GM13976 (cell line): ENCODE measurements at regions not wholly inside any gene's neighbourhood (a gene's known extent, or its start where the extent isn't known, plus 50 kb on each side); places are given as distances from the start of the nearest gene placed in this dataset.

Experiments used
- DNase-seq: peaks from one replicate; pipeline ENCODE4 v3.0.0; 2012; ENCODE audit warnings: low spot score
- in situ Hi-C: fragments of 300-500 bp; cut with MboI; formaldehyde crosslinking; loops from one replicate; pipeline ENCODE4 v1.12.0; 2022; ENCODE audit warnings: low sequenced_read_pairs, mixed read lengths, inconsistent platforms; ENCODE audit not compliant: unreplicated experiment
- TF ChIP-seq, protein P1 (sequence below): IDR thresholded peaks from 2 replicates; pipeline ENCODE4 v1.5.1; 2012; ENCODE audit warnings: borderline replicate concordance, mild to moderate bottlenecking; ENCODE audit not compliant: insufficient read depth; ENCODE audit errors: extremely low read depth, missing control alignments, control extremely low read depth

DNA sequence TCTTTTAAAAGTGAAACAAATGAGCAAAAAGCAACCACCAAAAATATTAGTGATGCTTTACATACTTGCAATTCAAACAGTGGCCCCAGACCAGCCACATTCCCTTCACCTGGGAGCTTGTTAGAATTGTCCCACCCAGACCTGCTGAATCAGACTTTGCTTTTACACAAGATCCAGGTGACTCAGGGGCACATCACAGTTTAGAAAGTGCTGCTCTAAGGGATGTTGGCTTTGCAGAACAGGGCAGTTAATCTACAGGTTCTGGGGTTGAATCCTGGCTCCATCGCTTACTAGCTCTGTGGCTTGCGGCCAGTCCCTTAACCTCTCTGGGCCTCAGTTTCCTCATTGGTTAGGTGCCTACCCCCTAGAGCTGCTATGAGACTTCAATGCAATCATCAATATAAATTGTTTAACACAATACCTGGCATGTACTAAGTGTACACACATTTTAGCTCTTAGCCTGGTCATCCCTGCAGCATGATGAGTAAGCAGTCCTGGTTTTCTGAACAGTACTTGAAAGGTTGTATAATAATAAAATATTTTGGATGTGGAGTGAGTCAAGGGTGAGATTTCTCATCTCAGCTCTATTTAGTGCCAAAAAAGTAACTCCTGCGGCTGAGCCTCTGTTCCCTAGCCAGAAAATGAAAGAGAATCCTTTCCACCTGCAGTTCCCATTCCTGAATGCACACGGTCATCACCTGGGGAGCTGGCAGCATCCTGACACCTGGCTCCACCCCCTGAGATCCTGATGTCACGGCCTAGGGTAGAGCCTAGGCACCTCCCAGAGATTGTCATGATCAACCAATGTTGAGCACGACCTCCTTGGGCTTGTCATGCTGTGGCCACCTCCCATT, 162.7 kb downstream of the ANKRD60 start:
- in situ Hi-C loops, result no loop called here
- TF ChIP-seq, protein P1, sequence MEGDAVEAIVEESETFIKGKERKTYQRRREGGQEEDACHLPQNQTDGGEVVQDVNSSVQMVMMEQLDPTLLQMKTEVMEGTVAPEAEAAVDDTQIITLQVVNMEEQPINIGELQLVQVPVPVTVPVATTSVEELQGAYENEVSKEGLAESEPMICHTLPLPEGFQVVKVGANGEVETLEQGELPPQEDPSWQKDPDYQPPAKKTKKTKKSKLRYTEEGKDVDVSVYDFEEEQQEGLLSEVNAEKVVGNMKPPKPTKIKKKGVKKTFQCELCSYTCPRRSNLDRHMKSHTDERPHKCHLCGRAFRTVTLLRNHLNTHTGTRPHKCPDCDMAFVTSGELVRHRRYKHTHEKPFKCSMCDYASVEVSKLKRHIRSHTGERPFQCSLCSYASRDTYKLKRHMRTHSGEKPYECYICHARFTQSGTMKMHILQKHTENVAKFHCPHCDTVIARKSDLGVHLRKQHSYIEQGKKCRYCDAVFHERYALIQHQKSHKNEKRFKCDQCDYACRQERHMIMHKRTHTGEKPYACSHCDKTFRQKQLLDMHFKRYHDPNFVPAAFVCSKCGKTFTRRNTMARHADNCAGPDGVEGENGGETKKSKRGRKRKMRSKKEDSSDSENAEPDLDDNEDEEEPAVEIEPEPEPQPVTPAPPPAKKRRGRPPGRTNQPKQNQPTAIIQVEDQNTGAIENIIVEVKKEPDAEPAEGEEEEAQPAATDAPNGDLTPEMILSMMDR, result no peak
- no peak for DNase-seq

DNA sequence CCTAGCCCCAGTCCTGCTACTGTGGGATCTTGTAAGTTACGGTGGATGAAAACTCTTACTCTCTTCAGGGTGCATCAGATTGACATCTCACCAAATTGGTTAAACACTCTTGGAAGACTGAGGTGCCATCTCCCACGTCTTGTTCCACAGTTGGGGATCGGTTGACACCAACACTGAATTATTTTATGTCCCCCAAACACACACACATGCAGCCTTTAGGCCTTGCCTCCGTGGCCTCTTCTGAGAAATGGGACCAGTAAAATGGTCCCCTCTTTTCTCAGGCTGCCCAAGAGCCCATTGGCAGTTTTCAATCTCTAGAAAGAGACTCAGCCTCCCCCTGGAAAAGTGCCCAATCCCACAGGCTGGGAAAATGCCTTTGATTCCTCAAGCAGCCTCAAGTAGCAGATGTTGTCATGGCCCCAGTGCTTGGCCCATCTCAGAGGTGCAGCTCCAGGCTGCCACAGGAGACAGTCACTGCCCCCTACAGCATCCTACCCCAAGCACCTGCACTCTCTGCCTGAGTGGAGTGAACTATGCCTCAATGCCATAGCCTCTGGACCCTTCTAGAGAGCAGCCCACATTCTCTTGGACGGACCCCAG, 163.9 kb downstream of the ANKRD60 start:
- TF ChIP-seq, protein P1, result no peak
- in situ Hi-C loops, result no loop called here
- DNase-seq, result no peak

DNA sequence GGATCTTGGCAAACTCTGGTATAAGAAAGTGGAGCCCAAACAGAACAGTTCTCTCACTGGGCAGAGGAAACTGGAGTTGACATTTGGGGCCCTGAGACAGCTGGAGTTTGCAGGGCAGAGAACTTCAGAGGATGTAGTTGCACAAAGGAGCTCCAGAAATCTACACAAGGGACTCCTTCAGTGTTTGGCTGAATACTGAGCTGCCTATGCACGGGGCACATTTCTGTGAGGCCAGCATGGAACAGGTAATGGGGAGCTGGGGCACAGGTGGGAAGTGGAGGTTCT, 169.3 kb downstream of the ANKRD60 start:
- TF ChIP-seq, protein P1, result no peak
- in situ Hi-C loops, result no loop called here
- no peak for DNase-seq

DNA sequence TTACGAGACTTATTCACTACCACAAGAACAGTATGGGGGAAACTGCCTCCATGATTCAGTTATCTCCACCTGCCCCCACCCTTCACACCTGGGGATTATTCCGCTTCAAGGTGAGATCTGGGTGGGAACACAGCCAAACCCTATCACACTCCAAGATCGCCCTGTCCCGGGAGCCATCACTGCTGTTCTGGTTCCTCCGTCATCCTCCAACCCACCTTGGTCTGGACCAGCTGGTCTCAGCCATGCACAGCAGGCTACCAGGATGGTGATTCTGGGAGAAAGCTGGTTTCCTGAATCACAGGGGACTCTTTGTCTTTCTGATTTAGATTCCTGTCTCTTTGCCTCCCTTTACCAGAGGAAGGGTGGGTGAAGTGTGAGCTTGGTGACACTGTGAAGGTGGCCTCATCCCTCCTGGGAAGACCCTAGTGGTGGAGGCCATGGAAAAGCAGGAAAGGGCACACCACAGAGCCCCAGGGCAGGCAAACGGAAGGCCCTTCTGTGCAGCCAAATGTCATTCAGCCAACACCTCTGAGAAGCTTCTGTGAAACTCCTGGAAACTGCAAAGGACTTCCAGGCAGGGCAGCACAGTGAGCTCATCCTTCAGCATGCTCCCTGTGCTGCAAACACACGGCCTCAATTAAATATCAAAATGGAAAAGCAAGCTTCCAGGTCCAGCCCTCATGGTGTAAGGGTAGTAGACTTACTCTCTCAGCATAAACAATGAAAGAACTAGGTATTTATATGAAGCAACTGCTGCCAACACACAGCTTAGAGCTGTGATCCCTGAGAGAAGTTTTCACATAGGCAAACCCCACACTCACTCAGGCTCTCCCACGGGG, 169.8 kb downstream of the ANKRD60 start:
- TF ChIP-seq, protein P1, result no peak
- in situ Hi-C loops, result no loop called here
- DNase-seq, result no peak

DNA sequence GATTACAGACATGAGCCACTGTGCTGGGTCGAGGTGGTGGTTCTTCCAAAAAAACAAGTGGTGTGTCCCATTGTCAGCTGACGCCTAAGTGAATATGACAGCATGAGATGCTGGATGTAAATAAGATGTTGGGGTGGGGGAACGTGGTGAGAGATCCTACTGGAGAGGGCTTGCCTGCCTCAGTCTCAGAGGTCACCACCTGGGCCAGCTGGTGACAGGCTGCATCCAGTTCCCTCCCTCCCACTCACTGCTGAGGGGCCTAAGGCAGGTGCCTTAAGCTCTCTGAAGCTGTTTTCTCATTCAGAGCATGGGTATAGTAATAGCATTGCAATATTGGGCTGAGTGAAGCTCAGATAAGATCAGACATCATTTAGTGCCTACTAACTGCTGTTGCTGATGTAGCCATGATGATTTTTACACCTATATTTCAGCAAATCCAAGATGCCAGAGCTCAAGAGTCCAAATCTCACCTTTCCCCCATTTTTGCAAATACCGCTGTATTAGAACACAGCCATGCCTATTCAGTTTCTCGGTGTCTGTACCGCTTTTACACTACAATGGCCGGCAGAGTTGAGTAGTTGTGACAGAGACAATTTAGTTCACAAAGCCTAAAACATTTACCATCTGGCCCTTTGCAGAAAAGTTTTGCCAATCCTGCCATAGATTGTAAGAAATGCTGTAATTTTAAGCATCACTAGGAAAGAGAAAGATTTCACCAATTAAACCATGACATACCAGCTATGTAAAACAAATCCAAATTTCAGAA, 171.3 kb downstream of the ANKRD60 start:
- in situ Hi-C loops, result no loop called here
- TF ChIP-seq, protein P1, result no peak
- no peak for DNase-seq

DNA sequence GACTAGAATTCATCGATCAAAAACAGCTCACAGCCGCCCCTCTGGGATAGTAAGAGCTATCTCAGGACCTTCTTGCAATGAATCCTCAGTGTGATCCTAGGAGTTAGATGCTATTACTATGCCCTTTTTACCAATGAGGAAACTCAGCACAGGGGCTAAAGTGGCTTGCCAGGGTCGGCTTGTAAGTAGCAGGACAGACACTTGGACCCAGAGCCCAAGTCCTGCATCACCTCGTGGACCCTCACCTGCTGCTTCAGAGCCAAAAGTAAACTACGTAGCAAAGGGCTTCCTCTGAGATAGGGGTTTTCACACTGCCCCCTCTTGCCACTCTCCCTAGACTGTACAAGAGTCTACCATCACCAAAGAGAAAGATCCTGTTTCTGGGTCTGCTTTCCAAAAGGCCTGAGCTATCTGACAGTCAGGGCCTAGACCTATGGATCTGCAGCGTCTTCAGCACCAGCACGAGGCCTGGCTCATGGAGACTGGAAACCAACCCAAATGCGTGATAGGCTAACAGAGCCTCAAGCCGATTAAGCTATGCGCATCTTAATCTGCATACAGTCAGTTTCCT, 172.3 kb downstream of the ANKRD60 start:
- in situ Hi-C loops, result no loop called here
- TF ChIP-seq, protein P1, result no peak
- no peak for DNase-seq
